PFSK-1 (cell line): ENCODE measurements at regions not wholly inside any gene's neighbourhood (a gene's known extent, or its start where the extent isn't known, plus 50 kb on each side); places are given as distances from the start of the nearest gene placed in this dataset.

Experiments used
- POLR2AphosphoS5 ChIP-seq: IDR thresholded peaks from 2 replicates; pipeline ENCODE4 v1.6.1; 2012; ENCODE audit warnings: low read depth, mild to moderate bottlenecking, control low read depth, low read length, moderate library complexity
- TAF1 ChIP-seq: IDR thresholded peaks from 2 replicates; pipeline ENCODE4 v1.6.1; 2012; ENCODE audit warnings: low read length, control low read depth, borderline replicate concordance; ENCODE audit not compliant: insufficient read depth

DNA sequence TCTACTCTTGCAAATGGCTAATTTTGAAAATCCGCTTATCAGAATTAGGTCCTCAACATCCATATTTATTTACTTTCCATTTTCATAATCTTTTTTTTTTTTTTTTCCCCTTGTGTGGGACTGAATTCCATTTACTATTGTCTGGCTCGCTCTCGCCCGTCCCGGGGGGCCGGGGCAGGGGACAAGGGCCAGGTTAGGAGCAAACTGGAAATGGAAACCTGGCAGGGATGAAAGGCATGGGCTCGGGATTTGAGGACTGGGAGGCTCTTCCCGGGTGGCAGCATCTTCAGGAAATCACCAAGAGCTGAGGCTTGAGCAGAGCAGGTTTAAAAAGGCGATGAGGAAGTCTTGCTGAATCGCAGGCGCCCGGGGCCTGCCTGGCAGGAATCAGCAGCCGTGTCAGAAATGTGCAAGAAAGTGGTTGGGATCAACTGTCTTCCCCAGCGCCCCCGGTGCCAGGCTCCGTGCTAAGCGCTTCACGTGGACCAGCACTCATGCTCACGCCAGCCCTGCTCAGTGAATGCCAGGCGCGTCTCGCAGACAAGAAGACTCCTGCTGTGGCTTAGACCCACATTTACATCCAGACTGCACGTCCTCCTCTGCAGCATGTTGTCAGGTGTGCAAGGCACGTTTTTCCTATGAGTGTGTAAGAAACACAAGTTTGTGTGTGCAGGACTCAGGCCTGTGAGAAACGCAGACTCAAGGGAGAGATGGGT is 66.3 kb upstream of the UNC5A start:
- TF ChIP-seq POLR2AphosphoS5 (no peak), TAF1 (no peak)
